ENCODE measurements at regions not wholly inside any gene's neighbourhood (a gene's known extent, or its start where the extent isn't known, plus 50 kb on each side); places are given as distances from the start of the nearest gene placed in this dataset.
A peak's percentile ranks its signal among the peaks of the same experiment; 100 is the strongest.
"Not testable (repeated sequence)": the region's sequence is repeated elsewhere in the genome, so short reads cannot be mapped to it uniquely, and the experiment has no call there.

- Mint-ChIP-seq H3K27me3 (peaks cover 25% of the 10 kb centered on the region), H3K4me1 (no peaks in the 10 kb centered on the region), H3K27ac (no peak overlapping the region), H3K9me3 (peaks cover 11% of the 10 kb centered on the region), H3K36me3 (ENCODE audit: low read depth) (no peaks in the 10 kb centered on the region), H3K4me3 (no peak overlapping the region)
- no peak for ATAC-seq (replicated peaks)
Observed at GRCh38 chr20:1845163-1845523, 50.1 kb upstream of the SIRPA start.

GRCh38 chr20:1844325-1845162 is 50.7 kb upstream of the SIRPA start:
- Mint-ChIP-seq H3K4me3 (no peak overlapping the region), H3K27me3 (peaks cover 28% of the 10 kb centered on the region), H3K36me3 (ENCODE audit: low read depth) (no peaks in the 10 kb centered on the region), H3K27ac (no peak overlapping the region), H3K9me3 (peaks cover 11% of the 10 kb centered on the region), H3K4me1 (no peaks in the 10 kb centered on the region)
- peak; percentile 93 for ATAC-seq (replicated peaks)

GRCh38 chr20:1842281-1842680 is 52.9 kb upstream of the SIRPA start:
- Mint-ChIP-seq H3K4me1 (no peaks in the 10 kb centered on the region), H3K4me3 (no peak overlapping the region), H3K27me3 (peaks cover 21% of the 10 kb centered on the region), H3K36me3 (ENCODE audit: low read depth) (no peaks in the 10 kb centered on the region), H3K27ac (peak overlapping the region; percentile 3), H3K9me3 (peaks cover 7% of the 10 kb centered on the region)
- peak; percentile 43 for ATAC-seq (replicated peaks)

- Mint-ChIP-seq H3K9me3 (peaks cover 4% of the 10 kb centered on the region), H3K4me1 (no peaks in the 10 kb centered on the region), H3K4me3 (no peak overlapping the region), H3K27me3 (peaks cover 22% of the 10 kb centered on the region), H3K36me3 (ENCODE audit: low read depth) (no peaks in the 10 kb centered on the region), H3K27ac (no peak overlapping the region)
- ATAC-seq (replicated peaks): no peak
Observed at GRCh38 chr20:1841554-1842140, 53.6 kb upstream of the SIRPA start.

DNA sequence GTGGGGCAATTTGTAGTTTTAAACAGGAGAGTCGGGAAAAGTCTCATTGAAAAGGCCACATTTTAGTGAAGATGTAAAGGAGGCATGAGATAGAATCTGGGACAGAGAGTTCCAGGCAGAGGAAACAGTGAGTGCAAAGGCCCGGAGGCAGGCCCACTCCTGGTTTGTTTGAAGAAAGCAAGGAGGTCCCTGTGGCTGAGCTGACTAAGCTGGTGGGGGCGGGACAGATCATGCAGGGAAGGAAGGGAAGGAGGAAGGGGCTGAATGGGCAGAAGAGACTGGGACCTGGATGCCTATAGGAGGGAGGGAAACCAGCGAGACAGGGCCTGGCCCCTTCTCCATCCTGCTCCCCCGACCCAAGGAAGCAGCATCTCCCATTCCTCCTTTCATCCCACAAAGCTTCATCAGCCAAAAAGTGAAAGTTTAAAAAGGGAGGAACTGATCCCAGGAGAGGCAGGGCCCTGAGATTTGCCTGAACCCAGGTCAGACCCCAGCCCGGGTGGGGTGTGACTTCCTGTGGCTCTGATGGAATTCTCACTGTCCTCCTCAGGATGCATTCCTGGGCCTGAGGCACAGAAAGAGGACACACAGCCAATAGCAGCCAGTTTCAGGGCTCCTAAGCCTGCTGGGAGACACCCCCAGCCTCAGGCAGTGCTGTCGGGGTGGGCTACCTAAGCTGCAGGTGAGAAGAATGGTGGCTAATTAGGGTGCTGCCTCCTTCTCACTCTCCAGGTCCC is 54.2 kb upstream of the SIRPA start:
- H3K36me3 Mint-ChIP-seq (ENCODE audit: low read depth): no peaks in the 10 kb centered on the region
- no peaks in the 10 kb centered on the region for H3K4me1 Mint-ChIP-seq
- ATAC-seq (replicated peaks): no peak
- peaks cover 24% of the 10 kb centered on the region for H3K27me3 Mint-ChIP-seq
- H3K4me3 Mint-ChIP-seq: no peak overlapping the region
- H3K9me3 Mint-ChIP-seq: peaks cover under 1% of the 10 kb centered on the region
- no peak overlapping the region for H3K27ac Mint-ChIP-seq

DNA sequence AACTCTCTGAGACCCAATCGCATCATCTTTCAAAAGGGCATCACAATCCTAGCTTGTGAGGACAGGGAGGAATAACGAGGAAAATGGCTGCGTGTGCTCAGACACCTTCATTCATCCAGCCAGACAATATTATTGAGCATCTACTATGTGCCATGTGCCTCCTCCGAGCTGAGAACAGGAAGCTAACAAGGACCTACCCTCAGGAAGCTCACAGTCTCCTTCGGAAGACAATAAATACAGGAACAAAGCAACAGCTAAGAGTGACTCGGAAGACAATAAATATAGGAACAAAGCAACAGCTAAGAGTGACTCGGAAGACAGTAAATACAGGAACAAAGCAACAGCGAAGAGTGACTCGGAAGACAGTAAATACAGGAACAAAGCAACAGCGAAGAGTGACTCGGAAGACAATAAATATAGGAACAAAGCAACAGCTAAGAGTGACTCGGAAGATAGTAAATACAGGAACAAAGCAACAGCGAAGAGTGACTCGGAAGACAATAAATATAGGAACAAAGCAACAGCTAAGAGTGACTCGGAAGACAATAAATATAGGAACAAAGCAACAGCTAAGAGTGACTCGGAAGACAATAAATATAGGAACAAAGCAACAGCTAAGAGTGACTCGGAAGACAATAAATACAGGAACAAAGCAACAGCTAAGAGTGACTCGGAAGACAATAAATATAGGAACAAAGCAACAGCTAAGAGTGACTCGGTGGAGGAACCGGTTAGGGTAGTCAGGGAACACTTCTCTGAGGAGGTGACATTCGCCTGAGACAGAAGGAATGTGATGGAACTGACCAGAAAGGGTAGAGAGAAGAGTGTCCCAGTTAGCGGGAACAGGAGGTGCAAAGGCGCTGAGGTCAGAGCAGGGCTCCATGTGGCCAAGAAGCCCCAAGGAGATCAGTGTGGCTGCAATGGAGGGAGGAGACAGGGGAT is 55.6 kb upstream of the SIRPA start:
- H3K27me3 Mint-ChIP-seq: peaks cover 23% of the 10 kb centered on the region
- not testable (repeated sequence) for H3K36me3 Mint-ChIP-seq (ENCODE audit: low read depth); ATAC-seq (replicated peaks); H3K4me3 Mint-ChIP-seq; H3K9me3 Mint-ChIP-seq; H3K27ac Mint-ChIP-seq; H3K4me1 Mint-ChIP-seq

GRCh38 chr20:1838556-1839279 is 56.5 kb upstream of the SIRPA start:
- no peak overlapping the region for H3K4me3 Mint-ChIP-seq
- no peaks in the 10 kb centered on the region for H3K4me1 Mint-ChIP-seq
- ATAC-seq (replicated peaks): no peak
- no peaks in the 10 kb centered on the region for H3K9me3 Mint-ChIP-seq
- H3K27me3 Mint-ChIP-seq: peaks cover 23% of the 10 kb centered on the region
- H3K36me3 Mint-ChIP-seq (ENCODE audit: low read depth): no peaks in the 10 kb centered on the region
- H3K27ac Mint-ChIP-seq: no peak overlapping the region

- H3K9me3 Mint-ChIP-seq: no peaks in the 10 kb centered on the region
- H3K27me3 Mint-ChIP-seq: peaks cover 20% of the 10 kb centered on the region
- H3K4me3 Mint-ChIP-seq: no peak overlapping the region
- no peak for ATAC-seq (replicated peaks)
- no peaks in the 10 kb centered on the region for H3K36me3 Mint-ChIP-seq (ENCODE audit: low read depth)
- H3K4me1 Mint-ChIP-seq: no peaks in the 10 kb centered on the region
- no peak overlapping the region for H3K27ac Mint-ChIP-seq
Observed at GRCh38 chr20:1835186-1836035, 59.8 kb upstream of the SIRPA start.

DNA sequence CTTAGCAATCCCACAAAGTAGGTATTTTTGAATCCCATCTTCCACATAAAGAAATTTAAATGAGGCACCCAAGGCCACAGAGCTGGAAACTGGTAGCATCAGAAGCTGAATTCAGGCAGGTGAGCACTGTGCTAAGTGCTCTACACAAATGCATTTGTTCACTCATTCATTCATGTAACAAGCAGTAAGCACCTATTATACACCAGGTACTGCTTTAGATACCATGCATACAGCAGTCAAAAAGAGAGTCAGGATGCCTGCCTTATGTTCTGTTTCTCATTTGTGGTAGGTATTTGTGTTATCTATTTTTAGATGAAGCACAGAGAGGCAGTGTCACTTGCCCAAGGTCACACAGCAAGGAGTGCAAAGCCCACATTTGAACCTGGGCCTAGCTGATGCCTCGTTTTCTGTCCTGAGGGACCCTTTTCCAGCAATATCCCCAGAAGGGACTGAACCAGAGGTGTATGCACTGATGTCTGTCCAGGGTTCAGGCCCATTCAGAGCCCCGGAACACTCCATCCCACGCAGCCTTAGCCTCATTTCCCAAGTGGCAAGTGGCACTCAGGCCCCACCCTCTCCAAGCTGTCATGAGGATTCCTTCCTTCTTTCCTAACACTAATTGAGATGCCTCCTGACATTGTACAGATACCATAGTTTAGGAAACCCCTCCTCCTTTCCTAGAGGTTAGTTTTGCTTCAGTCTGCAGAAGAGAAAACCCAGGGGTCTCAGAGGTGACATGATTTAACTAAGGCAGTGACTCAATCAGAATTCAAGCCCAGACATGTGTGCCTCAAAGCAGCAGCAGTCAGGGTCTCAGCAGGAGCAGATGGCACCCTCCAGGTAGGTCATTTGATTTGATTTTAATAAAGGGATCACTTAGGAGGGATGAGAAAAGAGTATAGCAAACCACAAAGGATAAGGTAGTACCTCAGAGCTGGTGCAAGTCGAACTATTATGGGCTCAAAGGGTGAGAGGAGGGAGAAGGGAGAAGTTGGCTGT is 61.2 kb upstream of the SIRPA start:
- Mint-ChIP-seq H3K27me3 (peaks cover 11% of the 10 kb centered on the region), H3K4me1 (no peaks in the 10 kb centered on the region), H3K9me3 (no peaks in the 10 kb centered on the region), H3K27ac (no peak overlapping the region), H3K4me3 (no peak overlapping the region), H3K36me3 (ENCODE audit: low read depth) (no peaks in the 10 kb centered on the region)
- no peak for ATAC-seq (replicated peaks)

DNA sequence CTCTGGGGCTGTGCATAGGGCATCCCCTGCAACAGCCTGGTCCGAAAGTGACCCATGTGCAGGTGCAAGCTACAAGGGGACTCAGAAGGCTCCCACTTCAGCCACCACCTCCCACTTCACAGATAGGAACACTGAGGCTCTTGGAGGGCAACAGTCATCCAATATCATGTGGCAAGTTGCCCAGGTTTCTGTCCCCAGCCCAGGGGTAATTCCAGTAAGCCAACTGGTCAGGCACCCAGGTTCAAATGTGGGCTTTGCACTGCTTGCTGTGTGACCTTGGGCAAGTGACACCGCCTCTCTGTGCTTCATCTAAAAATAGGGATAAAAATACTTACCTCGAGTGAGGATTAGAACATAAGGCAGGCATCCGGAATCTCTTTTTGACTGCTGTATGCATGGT is 62.0 kb upstream of the SIRPA start:
- Mint-ChIP-seq H3K27ac (no peak overlapping the region), H3K36me3 (ENCODE audit: low read depth) (no peaks in the 10 kb centered on the region)

DNA sequence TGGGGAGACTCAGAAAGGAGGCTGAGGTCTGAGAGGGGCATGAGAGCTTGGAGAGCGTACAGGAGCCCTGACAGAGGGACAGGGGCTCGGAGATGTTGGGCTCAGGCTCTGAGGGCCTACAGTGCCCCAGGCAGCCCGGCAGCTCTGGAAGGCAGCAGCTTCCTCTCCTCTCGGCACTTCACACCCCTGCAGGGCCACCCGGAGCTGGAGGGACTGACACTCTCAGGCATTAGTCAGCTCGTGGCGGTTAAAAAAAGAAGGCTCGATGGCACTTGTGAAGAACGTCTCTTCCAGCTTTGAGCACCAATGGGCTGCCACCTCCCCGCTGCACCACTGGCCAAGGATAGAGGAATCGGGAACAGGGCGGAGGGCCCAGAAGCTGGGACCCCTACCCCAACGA is 62.6 kb upstream of the SIRPA start:
- no peaks in the 10 kb centered on the region for H3K36me3 Mint-ChIP-seq (ENCODE audit: low read depth)
- H3K27me3 Mint-ChIP-seq: peaks cover 13% of the 10 kb centered on the region
- H3K4me1 Mint-ChIP-seq: no peaks in the 10 kb centered on the region
- no peaks in the 10 kb centered on the region for H3K9me3 Mint-ChIP-seq
- no peak overlapping the region for H3K27ac Mint-ChIP-seq
- ATAC-seq (replicated peaks): no peak
- no peak overlapping the region for H3K4me3 Mint-ChIP-seq

More for the DNA sequence above, 62.0 kb upstream of the SIRPA start:
- H3K9me3 Mint-ChIP-seq: no peaks in the 10 kb centered on the region
- no peak overlapping the region for H3K4me3 Mint-ChIP-seq
- H3K27me3 Mint-ChIP-seq: peaks cover 11% of the 10 kb centered on the region
- no peak for ATAC-seq (replicated peaks)
- H3K4me1 Mint-ChIP-seq: no peaks in the 10 kb centered on the region

DNA sequence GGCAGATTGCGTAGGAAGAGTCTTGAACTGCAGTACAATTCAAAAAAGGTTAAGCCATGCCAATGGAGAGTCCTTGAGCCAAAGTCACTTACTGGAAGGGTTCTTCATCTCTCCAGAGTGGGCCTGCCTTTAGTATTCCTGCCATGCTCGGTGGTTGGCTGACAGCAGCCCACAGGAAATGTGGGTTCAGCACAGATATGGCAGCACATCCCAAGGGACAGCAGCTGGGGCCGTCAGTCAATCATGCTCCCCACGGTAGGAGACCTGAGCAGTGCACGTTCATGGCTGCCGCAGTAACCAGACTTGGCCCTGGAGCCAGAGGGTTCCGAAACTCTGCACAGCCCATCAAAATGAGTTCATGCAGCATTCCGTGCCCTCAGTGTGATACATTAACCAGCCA is 63.6 kb upstream of the SIRPA start:
- Mint-ChIP-seq H3K27me3 (peaks cover 13% of the 10 kb centered on the region), H3K27ac (no peak overlapping the region), H3K36me3 (ENCODE audit: low read depth) (no peaks in the 10 kb centered on the region), H3K4me1 (no peaks in the 10 kb centered on the region), H3K4me3 (no peak overlapping the region), H3K9me3 (no peaks in the 10 kb centered on the region)
- ATAC-seq (replicated peaks): no peak

Data from activated T-helper 17 cell treated with anti-CD3 and anti-CD28 coated beads, Interleukin-2, amount 50 U/mL, for 72 hours (primary cell).